Hepatocyte (in vitro differentiated cells): ENCODE measurements at regions not wholly inside any gene's neighbourhood (a gene's known extent, or its start where the extent isn't known, plus 50 kb on each side); places are given as distances from the start of the nearest gene placed in this dataset.

Experiments
- EZH2 ChIP-seq: fragments of 200-600 bp; sonication (generic); IDR thresholded peaks from 2 replicates; pipeline ENCODE4 v1.6.1; 2016; ENCODE audit warnings: antibody characterized with exemption, mild to moderate bottlenecking, borderline replicate concordance
- EZH2phosphoT487 ChIP-seq: fragments of 200-600 bp; sonication (generic); IDR thresholded peaks from one replicate; pipeline ENCODE4 v1.6.1; 2018; ENCODE audit warnings: antibody characterized with exemption, mild to moderate bottlenecking, low read depth, moderate library complexity; ENCODE audit not compliant: unreplicated experiment, severe bottlenecking
- TF ChIP-seq, protein P1 (sequence below): fragments of 200-600 bp; sonication (generic); IDR thresholded peaks from 2 replicates; pipeline ENCODE4 v1.5.1; 2016; ENCODE audit warnings: antibody characterized with exemption, mild to moderate bottlenecking; ENCODE audit not compliant: poor library complexity

DNA sequence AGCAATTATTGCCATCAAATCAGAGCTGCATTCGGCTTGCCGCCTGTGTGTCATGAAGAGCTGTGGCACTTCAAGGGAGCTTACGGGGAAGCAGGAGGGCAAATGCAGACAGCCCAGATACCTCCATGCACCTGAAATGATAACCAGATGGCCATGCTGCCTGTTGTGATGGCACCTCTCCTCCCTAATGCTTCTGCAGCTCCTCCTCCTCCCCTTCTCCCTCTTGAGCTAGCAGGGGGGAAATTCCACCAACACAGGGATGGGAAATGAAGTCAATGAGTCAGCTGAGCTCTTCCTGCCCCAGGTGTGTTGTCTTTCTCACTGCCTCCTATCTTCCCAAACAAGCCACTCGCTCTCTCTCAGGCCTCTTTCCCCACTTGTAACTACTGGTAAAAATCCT, 565.0 kb downstream of the BCOR start:
- TF ChIP-seq, protein P1, sequence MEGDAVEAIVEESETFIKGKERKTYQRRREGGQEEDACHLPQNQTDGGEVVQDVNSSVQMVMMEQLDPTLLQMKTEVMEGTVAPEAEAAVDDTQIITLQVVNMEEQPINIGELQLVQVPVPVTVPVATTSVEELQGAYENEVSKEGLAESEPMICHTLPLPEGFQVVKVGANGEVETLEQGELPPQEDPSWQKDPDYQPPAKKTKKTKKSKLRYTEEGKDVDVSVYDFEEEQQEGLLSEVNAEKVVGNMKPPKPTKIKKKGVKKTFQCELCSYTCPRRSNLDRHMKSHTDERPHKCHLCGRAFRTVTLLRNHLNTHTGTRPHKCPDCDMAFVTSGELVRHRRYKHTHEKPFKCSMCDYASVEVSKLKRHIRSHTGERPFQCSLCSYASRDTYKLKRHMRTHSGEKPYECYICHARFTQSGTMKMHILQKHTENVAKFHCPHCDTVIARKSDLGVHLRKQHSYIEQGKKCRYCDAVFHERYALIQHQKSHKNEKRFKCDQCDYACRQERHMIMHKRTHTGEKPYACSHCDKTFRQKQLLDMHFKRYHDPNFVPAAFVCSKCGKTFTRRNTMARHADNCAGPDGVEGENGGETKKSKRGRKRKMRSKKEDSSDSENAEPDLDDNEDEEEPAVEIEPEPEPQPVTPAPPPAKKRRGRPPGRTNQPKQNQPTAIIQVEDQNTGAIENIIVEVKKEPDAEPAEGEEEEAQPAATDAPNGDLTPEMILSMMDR, result no peak
- no peak for TF ChIP-seq EZH2
- TF ChIP-seq EZH2phosphoT487, result no peak
